ENCODE measurements at regions not wholly inside any gene's neighbourhood (a gene's known extent, or its start where the extent isn't known, plus 50 kb on each side); places are given as distances from the start of the nearest gene placed in this dataset.

DNA sequence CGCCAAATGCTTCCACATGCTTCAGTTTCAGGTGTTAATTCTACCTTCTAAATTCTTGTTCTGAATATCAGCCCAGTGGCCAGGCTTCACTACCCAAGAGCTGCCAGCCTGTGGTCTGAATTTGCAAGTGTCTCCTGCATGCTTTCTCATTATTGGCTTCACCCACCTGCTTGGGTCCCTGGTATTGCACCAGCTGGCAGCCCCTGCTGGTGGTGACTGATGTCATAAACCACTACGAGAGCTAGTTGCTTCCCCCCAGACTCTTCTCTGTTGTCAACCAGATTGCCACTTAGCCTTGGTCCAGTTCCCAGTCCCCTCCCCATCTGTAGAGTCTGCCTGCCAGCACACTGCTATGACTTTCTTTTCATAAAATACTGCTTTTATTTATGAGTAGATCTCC is 197.7 kb upstream of the DUSP10 start (continued):
- TF ChIP-seq POLR2AphosphoS5 (IDR thresholded peaks at IDR 0.05; ENCODE audit: low read depth, low read length), result no peak
- TF ChIP-seq POU5F1 (IDR thresholded peaks at IDR 0.05; ENCODE audit: low read depth, low read length), result no peak

Measured in H1 (cell line).